ENCODE measurements at regions not wholly inside any gene's neighbourhood (a gene's known extent, or its start where the extent isn't known, plus 50 kb on each side); places are given as distances from the start of the nearest gene placed in this dataset.

DNA sequence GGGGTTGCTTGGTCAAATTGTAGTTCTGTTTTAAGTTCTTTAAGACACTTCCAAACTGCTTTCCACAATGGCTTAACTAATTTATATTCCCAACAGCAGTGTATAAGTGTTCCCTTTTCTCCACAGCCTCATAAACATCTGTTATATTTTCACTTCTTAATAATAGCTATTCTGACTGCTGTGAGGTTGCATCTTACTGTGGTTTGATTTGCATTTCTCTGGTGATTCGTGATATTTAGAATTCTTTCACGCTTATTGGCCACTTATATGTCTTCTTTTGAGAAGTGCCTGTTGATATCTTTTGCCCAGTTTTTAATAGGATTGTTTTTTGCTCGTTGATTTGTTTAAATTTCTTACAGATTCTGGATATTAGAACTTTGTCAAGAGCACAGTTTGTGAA, 278.6 kb upstream of the ITM2A start:
- no peak for FAIRE-seq
- no peak for DNase-seq (ENCODE audit: low spot score)

DNA sequence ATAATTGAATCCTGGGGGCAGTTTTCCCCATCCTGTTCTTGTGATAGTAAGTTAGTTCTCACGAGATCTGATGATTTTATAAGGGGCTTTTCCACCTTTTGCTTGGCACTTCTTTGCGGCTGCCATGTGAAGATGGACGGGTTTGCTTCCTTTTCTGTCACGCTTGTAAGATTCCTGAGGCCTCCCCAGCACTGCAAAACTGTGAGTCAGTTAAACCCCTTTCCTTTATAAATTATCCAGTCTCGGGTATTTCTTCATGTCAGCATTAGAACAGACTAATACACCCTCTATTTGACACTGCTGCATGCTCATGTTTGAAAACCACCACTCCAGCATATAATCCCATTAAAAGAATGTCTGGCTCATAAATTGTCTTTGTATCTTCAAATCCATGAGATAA, 264.4 kb upstream of the ITM2A start:
- DNase-seq (ENCODE audit: low spot score) (no peak), FAIRE-seq (no peak)

DNA sequence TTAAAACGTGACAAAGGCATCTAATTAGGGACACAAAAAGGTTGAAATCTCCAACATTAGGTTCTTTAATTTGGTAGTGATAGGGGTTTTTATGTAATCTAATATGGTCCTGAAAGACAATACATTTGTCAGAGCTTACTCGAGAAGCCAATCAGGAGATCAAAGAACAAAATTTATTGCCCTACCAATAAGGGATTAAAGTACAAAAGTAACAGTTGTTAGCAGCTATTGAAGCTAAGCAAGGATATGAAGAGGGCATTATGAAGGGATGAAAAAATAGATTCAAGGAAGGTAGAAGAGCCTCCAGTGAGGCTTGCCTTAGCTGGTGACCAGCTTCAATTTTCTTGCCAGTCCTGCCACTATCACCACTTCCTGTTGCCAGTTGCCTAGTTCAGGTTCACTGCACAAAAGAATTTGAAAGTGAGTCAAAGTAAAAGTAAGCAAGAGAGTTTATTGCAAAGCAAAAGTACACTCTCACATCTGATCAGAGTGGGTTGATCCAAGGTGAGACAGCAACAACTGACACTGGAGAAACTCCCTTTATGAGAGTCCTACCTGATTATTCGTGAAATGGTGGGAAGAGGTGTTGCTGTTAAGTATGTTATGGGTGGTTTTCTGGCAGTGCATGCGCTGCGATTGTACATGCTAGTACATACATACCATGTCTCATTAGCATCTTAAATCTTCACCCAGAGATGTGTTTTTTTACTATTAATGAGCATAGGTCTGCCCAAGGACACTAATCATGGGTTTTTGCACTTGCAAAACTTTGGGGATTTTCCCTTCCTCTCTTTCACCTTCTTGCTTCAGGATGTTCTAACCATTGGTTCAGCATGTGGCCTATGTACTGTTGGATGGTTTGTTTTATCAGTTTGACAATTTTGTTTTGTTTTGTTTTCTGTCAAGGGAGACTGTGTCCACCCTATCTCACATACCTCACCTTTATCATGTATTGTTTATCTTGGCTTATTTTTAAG, 263.2 kb upstream of the ITM2A start:
- DNase-seq (ENCODE audit: low spot score) = no peak
- no peak for FAIRE-seq

DNA sequence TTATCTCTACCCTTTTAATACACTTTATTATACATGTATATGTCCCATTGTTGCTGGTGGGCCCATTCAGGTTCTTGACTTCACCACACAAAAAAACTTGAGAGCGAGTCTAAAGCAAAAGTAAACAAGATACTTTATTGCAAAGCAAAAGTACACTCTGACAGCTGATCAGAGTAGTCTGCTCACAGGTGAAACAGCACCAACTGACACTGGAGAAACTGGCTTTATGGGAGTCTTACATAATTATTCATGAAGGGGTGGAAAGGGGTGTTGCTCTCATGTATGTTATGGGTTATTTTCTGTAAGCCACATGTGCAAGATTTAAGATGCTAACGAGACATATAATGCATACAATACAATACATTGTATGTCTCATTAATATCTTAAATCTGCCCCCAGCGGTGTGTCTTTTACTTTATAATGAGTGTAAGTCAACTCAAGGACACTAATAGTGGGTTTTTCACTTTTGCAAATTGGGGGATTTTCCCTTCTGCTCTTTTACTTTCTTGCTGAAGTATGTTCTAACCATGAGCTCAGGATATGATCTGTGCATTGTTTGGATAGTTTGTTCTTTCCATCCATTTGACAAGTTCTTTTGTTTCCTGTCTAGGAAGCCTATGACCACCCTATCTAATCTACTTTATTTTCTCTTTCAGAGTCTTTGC, 256.1 kb upstream of the ITM2A start:
- DNase-seq (ENCODE audit: low spot score) (no peak), FAIRE-seq (no peak)

DNA sequence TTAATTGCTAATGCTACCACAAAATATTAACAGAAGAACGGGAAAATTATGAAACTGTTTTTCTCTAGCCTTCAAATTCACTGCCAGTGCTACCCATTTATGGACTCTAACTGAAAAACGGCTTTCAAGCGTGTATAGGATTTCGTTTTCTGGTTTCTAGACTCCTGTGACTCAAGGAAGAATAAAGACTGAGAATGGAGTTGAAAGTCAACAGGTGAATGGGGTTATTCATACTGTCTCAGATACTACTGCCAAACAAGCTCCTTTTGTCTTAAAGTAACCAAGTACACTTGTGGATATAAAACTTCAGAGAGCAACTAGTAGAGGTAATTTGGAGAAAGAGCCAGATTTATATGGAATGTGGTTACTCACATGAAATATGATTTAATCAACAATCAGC, 251.1 kb upstream of the ITM2A start:
- DNase-seq (ENCODE audit: low spot score) = no peak
- FAIRE-seq = no peak

DNA sequence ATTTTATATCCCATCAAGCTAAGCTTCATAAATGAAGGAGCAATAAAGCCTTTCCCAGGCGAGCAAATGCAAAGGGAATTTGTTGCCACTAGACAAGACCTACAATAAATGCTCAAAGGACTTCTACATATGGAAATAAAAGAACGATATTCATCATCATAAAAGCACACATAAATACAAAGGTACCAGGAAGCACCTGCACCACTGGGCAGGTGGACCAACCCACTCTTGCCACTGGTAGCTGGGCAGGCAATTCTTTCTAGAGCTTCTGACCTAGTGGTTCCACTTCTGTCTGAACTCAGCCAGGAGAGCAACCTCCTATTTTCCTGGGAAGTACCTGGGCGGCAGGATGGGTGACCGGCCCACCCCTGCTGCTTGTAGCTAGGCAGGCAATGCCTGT, 237.2 kb upstream of the ITM2A start:
- FAIRE-seq (no peak), DNase-seq (ENCODE audit: low spot score) (no peak)

DNA sequence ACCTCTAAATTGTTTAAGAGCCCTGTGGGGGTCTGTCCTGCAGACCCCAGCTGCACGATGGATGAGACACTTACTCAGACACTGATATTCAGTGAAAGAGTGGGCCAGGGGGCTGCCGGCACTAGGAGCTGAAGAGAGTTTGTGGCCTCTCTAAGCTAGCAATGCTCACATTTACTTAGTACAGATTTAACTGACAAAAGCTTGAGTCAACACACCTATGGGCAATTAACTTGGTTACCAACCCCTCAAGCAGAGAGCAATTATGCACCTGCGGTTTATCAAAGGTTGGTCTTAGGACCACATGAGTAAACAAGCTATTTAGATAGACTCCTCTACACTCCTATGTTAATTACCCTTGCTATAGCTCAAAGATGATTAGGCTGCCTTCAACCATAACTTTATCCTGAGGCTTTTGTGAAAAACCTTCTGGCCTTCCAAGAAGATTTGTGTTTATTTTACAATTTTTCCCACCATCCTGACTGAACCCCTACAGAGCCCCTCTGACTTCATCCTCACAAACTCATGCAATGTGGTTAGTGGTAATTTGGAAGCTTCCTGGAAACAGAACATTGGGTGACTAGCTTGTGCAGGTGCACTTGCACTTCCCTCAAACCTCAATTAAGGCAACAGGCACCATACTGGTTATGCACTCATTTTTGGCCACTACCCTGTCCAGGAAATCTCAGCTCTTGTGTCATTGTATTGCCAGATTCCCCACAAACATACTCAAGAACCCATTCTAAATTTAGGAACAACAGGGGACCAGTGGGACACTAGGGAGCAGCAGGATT, 234.4 kb upstream of the ITM2A start:
- FAIRE-seq (no peak), DNase-seq (ENCODE audit: low spot score) (no peak)

DNA sequence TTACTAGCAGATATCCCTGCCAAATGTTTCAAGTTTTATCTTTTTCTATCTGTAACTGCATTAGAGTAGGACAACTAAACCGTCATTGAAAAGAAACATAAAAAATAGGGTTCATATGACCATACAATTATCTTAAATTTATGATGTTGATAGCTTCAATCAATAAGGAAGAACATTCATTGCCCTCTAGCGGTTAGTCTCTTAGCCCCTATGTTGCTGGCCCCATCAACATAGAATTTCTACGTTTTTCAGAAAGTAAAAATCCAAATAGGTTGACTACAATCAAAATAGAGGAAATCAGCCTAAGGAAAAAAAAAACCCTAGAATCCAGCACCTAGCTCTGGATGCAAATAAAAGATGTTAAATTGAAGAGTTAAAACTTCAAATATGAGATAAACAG, 225.1 kb upstream of the ITM2A start:
- FAIRE-seq (no peak), DNase-seq (ENCODE audit: low spot score) (no peak)

DNA sequence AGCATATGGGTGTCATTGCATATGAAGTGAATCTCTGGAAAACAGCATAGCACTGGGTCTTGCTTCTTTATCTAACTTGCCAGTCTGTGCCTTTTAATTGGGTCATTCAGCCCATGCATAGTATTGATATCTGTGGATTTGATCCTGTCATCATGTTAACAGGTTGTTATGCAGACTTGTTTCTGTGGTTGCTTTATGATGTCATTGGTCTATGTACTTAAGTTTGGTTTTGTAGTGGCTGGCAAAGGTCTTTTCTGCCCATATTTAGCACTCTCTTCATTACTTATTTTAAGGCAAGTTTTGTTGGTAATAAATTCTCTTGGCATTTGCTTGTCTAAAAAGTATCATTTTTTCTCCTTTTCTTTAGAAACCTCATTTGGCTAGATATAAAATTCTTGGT, 221.1 kb upstream of the ITM2A start:
- DNase-seq (ENCODE audit: low spot score) (no peak), FAIRE-seq (no peak)

DNA sequence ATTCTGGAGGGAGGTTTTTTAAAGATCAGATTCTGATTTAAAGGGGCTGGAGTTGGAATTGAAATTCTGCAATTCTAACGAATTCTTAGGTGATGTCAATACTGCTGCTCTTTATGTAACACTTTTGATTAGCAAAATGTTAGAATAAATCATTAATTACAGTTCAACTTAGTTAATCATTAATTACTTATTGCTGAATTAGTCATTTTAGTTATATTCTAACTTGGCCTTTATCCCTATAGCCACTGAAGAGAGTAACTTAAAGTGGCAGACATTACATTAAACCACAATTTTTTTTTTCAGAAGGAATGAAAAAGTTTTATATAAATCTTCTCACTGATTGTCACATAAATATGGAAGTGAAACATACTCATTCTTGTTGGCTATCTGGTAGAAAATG, 206.6 kb upstream of the ITM2A start:
- no peak for DNase-seq (ENCODE audit: low spot score)
- no peak for FAIRE-seq

DNA sequence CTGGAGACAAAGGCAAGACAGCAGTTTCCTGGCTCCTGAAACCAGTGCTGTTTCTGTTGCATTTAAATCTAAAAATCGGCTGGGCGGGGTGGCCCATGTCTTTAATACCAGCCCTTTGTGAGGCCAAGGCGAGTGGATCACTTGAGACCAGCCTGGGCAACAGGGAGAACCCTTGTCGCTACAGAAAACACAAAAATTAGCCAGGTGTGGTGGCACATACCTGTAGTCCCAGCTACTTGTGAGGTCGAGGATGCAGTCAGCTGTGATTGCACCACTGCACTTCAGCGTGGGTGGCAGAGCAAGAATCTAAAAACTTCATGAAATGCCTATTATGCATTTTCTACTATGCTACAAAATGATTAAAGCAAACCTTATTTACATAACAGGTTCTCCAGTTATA, 205.4 kb upstream of the ITM2A start:
- FAIRE-seq = no peak
- DNase-seq (ENCODE audit: low spot score) = no peak

DNA sequence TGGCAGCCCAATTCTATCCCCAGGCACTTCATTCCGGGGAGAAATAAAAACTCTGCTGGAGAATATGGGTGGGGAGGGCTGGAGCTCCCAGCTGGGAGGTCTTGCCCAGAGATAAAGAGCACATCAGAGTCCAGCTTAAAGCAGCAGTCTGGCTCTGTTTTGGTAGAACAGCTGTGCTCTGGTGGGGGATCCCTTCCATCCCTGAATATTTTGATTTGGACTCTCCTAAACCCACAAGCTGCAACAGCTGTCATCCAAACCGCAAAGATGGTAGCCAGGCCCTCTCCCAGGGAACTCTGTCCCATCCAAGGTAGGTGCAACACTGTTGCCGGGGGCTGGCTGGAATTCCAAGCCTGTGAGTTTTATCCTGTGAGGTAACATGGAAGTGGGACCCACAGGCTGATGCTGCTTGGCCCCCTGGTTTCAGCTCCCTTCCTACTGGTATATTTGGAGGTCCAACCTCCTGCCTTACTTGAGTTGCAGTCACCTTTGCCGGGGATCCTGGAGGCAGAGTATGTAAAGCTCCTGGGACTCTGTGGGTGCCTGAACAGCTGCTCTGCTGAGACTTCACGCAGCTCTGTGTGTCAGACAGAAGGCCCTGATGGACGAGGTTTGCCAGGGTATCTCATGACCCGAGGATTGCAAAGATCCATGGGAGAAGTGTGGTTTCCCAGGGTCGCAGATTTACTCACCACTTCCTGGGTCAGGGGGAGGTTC, 203.5 kb upstream of the ITM2A start:
- DNase-seq (ENCODE audit: low spot score) = no peak
- FAIRE-seq = no peak

DNA sequence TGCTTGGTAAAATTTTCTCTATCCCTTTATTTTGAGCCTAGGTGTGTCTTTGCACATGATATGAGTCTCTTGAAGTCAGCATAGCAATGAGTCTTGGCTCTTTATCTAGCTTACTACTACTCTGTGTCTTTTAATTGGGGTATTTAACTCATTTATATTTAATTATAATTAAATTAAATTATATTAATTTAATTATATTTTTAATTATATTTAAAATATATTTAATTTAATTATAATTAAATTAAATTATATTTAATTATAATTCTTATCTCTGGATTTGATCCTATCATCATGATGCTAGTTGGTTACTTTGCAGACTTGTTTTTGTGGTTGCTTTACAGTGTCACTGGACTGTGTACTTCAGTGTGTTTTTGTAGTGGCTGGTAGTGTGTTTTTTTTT, 201.2 kb upstream of the ITM2A start:
- DNase-seq (ENCODE audit: low spot score) (no peak), FAIRE-seq (no peak)

DNA sequence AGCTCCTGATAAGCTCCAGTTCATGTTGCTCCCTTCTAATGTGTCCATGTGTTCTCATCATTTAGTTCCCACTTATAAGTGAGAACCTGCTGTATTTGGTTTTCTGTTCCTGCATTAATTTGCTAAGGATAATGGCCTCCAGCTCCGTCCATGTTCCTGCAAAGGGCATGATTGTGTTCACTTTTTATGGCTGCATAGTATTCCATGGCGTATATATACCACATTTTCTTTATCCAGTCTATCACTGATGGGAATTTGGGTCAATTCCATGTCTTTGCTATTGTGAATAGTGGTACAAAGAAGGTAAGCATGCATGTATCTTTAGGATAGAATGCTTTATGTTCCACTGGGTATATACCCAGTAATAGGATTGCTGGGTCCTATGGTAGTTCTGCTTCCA, 197.2 kb upstream of the ITM2A start:
- FAIRE-seq (no peak), DNase-seq (ENCODE audit: low spot score) (no peak)

DNA sequence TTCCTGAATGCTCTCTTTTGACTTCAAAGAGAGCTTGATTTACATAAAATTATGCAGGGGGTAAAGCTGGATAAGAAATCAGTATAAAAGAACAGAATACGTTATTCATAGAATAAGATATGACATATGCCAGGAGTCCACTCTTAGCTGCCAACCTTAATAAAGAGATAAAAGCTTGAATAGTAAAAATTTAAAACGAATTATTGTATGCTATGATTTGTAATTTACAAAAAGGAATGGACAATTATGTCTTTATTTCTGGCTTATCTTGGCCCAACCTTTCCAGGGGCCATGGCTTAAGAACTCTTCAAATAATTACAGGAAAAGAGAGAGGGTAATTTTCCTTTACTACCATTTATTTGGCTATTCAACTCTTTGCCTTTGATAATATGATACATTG, 192.2 kb upstream of the ITM2A start:
- DNase-seq (ENCODE audit: low spot score) (no peak), FAIRE-seq (no peak)

DNA sequence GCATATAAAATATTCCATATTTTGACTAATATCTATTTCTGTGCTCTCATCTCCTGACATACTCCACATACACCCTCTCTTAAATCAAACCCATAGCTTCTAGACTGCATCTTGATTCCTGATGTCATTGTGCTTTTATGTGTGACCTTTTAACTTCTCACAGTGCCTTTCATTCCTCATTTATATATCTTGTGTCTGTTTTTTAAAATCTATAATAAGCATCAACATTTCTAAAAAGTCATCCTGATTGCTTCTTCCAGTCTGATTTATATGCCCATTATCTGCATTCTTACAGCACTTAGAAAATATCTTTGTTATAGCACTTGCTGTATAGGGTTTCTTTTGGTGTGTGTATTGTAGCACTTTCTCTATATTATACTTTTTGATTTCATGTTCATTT, 190.1 kb upstream of the ITM2A start:
- FAIRE-seq (no peak), DNase-seq (ENCODE audit: low spot score) (no peak)

DNA sequence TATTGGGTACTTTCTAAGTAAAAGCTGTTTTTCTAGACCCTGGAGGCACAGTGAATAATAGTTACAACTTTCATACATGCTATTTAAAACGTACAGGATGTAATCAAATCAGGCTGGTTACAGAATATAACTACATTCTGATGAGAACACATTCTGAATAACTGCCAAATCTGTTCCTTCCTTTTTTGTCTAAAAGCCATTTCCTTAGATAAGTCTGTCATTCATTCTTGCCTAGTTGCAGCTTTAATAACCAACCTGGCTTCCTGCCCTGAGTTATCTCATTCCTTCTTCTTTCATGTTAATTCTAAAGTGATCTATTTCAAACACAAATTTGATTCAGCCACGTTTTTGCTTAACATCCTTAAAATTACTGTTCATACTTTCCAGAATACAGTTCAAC, 189.7 kb upstream of the ITM2A start:
- FAIRE-seq (no peak), DNase-seq (ENCODE audit: low spot score) (no peak)

DNA sequence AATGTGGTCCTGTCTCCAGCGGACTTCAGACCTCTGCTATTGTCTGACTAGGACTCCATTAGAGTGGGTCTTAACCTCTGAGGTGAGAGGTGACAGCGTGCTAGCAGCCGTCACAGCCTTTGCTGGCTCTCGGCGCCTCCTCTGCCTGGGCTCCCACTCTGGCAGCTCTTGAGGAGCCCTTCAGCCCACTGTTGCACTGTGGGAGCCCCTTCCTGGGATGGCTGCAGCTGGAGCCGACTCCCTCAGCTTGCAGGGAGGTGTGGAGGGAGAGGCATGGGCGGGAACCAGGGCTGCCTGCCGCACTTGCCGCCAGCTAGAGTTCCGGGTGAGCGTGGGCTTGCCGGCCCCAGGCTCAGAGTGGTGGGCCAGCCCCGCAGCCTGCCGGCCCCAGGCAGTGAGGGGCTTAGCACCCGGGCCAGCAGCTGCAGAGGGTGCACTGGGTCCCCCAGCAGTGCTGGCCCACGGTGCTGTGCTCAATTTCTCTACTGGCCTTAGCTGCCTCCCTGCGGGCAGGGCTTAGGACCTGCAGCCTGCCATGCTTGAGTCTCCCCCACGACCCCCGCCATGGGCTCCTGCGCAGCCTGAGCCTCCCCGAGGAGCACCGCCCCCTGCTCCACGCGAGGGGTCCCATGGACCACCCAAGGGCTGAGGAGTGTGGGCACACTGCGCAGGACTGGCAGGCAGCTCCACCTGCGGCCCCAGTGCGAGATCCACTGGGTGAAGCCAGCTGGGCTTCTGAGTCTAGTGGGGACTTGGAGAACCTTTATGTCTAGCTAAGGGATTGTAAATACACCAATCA, 163.4 kb upstream of the ITM2A start:
- FAIRE-seq (no peak), DNase-seq (ENCODE audit: low spot score) (no peak)

DNA sequence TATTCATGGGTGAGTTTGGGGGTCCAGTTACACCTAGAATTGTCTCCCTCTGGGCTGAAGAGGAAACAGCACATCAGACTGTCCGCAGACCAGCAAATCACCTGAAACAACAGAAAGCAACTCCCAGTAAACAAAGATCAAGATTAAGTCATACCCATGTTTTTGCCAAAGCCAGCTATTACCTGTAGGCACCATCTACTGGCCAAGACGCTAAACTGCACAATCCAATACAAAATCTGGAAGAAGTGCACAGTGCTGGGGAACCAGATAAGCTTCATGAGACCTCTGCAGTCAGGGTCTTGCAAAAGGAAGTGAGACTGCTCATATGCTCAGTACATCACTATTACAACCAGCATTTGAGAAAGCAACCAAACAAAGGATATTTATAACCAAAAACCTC, 157.5 kb upstream of the ITM2A start:
- FAIRE-seq (no peak), DNase-seq (ENCODE audit: low spot score) (peak; percentile 4)

DNA sequence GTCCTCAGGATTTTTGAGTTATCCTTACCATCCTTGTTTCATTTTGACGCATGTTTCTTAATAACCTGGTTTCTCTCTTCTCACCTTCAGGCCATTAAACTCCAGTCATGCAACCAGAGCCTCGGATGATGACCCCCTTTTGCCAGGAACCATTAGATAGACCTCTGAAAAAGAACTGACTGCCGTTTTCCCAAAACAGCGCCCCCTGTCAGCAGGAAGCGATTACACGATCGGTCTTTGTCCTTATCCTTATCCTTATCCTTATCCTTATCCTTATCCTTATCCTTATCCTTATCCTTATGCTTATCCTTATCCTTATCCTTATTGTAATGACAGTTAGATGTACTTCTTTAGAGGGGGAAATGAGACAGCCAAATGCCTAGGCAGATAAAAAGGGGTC, 148.4 kb upstream of the ITM2A start:
- DNase-seq (ENCODE audit: low spot score) = no peak
- no peak for FAIRE-seq

DNA sequence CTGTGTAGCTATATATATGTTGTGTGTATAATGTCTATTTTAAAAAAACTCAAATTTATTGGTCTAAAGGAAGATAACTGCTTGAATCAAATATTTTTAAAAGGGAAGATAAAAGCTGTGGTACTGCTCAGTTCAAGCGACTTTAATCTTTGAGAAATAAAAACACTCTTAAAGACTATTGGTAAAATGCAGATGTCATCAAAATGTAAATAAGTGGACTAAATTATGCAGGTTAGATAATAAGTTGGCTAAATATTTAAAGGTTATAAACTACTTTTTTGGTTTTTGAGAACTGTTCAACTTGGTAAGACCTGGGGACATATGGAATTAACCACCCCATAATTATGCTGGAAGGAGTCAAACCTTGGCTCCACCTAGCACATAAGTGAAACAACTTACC, 144.7 kb upstream of the ITM2A start:
- no peak for FAIRE-seq
- no peak for DNase-seq (ENCODE audit: low spot score)
